ENCODE measurements at regions not wholly inside any gene's neighbourhood (a gene's known extent, or its start where the extent isn't known, plus 50 kb on each side); places are given as distances from the start of the nearest gene placed in this dataset.

GRCh38 chr2:221911321-221911720 lies 339.2 kb upstream of the EPHA4 start (continued):
- TF ChIP-seq, protein P1, sequence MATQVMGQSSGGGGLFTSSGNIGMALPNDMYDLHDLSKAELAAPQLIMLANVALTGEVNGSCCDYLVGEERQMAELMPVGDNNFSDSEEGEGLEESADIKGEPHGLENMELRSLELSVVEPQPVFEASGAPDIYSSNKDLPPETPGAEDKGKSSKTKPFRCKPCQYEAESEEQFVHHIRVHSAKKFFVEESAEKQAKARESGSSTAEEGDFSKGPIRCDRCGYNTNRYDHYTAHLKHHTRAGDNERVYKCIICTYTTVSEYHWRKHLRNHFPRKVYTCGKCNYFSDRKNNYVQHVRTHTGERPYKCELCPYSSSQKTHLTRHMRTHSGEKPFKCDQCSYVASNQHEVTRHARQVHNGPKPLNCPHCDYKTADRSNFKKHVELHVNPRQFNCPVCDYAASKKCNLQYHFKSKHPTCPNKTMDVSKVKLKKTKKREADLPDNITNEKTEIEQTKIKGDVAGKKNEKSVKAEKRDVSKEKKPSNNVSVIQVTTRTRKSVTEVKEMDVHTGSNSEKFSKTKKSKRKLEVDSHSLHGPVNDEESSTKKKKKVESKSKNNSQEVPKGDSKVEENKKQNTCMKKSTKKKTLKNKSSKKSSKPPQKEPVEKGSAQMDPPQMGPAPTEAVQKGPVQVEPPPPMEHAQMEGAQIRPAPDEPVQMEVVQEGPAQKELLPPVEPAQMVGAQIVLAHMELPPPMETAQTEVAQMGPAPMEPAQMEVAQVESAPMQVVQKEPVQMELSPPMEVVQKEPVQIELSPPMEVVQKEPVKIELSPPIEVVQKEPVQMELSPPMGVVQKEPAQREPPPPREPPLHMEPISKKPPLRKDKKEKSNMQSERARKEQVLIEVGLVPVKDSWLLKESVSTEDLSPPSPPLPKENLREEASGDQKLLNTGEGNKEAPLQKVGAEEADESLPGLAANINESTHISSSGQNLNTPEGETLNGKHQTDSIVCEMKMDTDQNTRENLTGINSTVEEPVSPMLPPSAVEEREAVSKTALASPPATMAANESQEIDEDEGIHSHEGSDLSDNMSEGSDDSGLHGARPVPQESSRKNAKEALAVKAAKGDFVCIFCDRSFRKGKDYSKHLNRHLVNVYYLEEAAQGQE (IDR thresholded peaks at IDR 0.05; ENCODE audit: unreplicated experiment), result no peak
- no peak for TF ChIP-seq STAT1 (IDR thresholded peaks at IDR 0.05; ENCODE audit: unreplicated experiment)

GRCh38 chr2:221908518-221908917 lies 336.4 kb upstream of the EPHA4 start:
- no peaks in the 10 kb centered on the region for H3K36me3 ChIP-seq (ENCODE audit: insufficient read depth)
- peaks cover 14% of the 10 kb centered on the region for H3K4me1 ChIP-seq (ENCODE audit: insufficient read depth)
- no peak overlapping the region for H3K4me3 ChIP-seq
- H3K4me2 ChIP-seq, result no peak overlapping the region
- TF ChIP-seq POLR2AphosphoS5 (IDR thresholded peaks at IDR 0.05; ENCODE audit: low read depth) (no peak), EZH2 (IDR thresholded peaks at IDR 0.05; ENCODE audit: low read depth, unreplicated experiment) (no peak), ETS1 (IDR thresholded peaks at IDR 0.05) (no peak), ZNF114 (CRISPR knock-in tag; IDR thresholded peaks at IDR 0.05) (no peak), CTCF (conservative IDR thresholded peaks at IDR 0.05; ENCODE audit: low read depth in 2 of 2) (no peak), NANOG (IDR thresholded peaks at IDR 0.05; ENCODE audit: borderline replicate concordance) (no peak), EZH2phosphoT487 (IDR thresholded peaks at IDR 0.05; ENCODE audit: unreplicated experiment) (no peak), ZNF331 (CRISPR knock-in tag; IDR thresholded peaks at IDR 0.05; ENCODE audit: low read depth) (no peak), JUNB (IDR thresholded peaks at IDR 0.05; ENCODE audit: unreplicated experiment) (no peak), CREB1 (CRISPR knock-in tag; IDR thresholded peaks at IDR 0.05; ENCODE audit: low read depth) (no peak)
- TF ChIP-seq, protein P1 (IDR thresholded peaks at IDR 0.05; ENCODE audit: unreplicated experiment), result no peak
- H3K4me3 Mint-ChIP-seq, result no peak overlapping the region
- no peak overlapping the region for H3K27ac ChIP-seq (ENCODE audit: low read depth)
- H3K27me3 ChIP-seq (ENCODE audit: insufficient read depth), result no peaks in the 10 kb centered on the region
- peaks cover 15% of the 10 kb centered on the region for H3K4me1 Mint-ChIP-seq
- peaks cover 5% of the 10 kb centered on the region; the same call in 1 of the 3 replicates for H3K9me3 Mint-ChIP-seq
- no peaks in the 10 kb centered on the region for H3F3A ChIP-seq (replicated peaks; ENCODE audit: low read depth)
- no peaks in the 10 kb centered on the region; the same call in 1 of the 3 replicates for H3K36me3 Mint-ChIP-seq (ENCODE audit: low read depth)
- no peaks in the 10 kb centered on the region for H3K79me2 ChIP-seq (replicated peaks; ENCODE audit: insufficient read depth)
- H3K27me3 Mint-ChIP-seq (ENCODE audit: insufficient read depth, low read depth, poor library complexity), result peaks cover 8% of the 10 kb centered on the region
- DNase-seq (ENCODE audit: low spot score) (no peak), ATAC-seq (no peak)
- H3K27ac Mint-ChIP-seq, result no peak overlapping the region
- H2AFZ ChIP-seq, result no peak overlapping the region
- H3K9me2 ChIP-seq (ENCODE audit: insufficient read depth), result no peaks in the 10 kb centered on the region
- no peaks in the 10 kb centered on the region for H4K20me1 ChIP-seq (replicated peaks; ENCODE audit: insufficient read depth)
